GM12873 (cell line): ENCODE measurements at regions not wholly inside any gene's neighbourhood (a gene's known extent, or its start where the extent isn't known, plus 50 kb on each side); places are given as distances from the start of the nearest gene placed in this dataset.

Experiments used
- CTCF ChIP-seq: IDR thresholded peaks from 2 replicates; pipeline ENCODE4 v1.5.1; 2012; ENCODE audit warnings: low read depth, mild to moderate bottlenecking, moderate library complexity, low read length, control low read depth; ENCODE audit not compliant: insufficient read depth; ENCODE audit errors: missing control alignments

DNA sequence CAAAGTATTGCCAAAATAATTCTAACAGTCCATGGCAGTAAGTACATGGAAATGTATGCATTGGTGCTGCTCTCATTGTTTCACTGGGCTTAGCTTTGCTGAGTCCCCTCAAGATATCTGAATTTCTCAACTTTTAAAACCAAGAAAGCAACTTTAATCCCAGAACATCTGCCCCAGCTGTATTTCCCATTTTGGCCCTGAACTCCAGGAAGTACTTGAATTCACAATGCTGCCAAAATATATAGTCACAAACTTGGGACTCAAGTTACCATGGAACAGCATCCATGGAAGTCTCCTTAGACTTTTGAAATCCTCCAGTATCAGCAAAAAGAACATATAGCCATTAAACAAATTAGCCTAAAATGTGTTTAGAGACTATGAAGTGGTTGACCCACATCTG, 78.5 kb upstream of the FLRT2 start:
- no peak for TF ChIP-seq CTCF

- no peak for TF ChIP-seq CTCF
Measured at GRCh38 chr14:85453401-85454225, 76.3 kb upstream of the FLRT2 start.

GRCh38 chr14:85454226-85454813, 75.6 kb upstream of the FLRT2 start:
- no peak for TF ChIP-seq CTCF

DNA sequence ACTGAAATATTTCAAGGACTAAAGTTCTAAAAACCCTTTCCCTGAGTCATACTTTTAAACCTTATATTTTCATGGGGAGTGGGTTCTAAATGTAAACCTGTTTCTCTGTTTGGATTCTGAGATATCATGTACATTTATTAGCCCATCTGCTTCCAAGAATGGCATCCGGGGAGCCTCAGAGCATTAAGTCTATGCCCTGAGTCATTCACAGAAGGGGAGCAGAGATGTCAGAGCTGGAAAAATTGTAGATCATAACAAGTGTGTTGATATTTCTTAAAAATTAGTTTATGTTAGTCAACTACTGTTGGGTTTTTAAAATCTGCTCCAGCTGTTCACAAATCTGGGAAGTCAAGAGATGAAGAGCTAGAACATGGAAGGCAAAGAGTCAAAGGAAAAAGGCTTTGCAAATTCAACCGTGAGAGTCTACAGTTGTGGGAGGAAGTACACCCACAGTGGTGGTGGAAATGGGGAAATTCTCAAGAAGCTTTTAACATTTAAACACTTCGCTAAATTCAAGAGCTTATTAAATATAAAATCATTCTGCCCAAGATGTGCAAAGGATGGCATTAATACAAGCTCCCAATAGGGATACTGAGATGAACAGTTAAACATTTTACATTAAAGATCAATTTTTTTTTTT, 70.5 kb upstream of the FLRT2 start:
- TF ChIP-seq CTCF: no peak

GRCh38 chr14:85461432-85462133, 68.4 kb upstream of the FLRT2 start:
- no peak for TF ChIP-seq CTCF

DNA sequence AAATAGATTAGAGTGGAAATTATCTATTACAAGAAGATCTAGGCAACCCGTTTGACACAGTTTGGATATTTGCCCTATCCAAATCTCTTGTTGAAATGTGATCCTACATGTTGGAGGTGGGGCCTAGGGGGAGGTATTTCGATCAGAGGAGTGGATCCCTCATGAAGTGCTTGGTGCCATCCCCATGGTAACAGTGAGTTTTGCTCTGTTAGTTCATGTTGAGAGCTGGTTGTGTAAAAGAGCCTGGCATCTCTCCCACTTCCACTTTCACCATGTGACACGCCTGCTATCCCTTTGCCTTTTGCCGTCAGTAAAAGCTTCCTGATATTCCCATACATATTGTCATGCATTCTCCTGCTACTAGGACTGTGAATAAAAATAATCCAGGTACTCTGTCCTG, 66.4 kb upstream of the FLRT2 start:
- no peak for TF ChIP-seq CTCF
